Stomach (tissue), 8 donors: ENCODE measurements at regions not wholly inside any gene's neighbourhood (a gene's known extent, or its start where the extent isn't known, plus 50 kb on each side); places are given as distances from the start of the nearest gene placed in this dataset.
A peak's percentile ranks its signal among the peaks of the same experiment; 100 is the strongest.

Experiments
- DNase-seq, 2 donors: peaks; one replicate each; pipeline versions ENCODE4 v3.0.0 to v3.0.0-alpha.2; 2013 to 2019
- H3K27ac ChIP-seq, 5 donors: fragments of 200-600 bp in 4 of 5; sonication (generic) in 4 of 5; one replicate each; pipeline ENCODE4 v1.5.1; 2013 to 2019; ENCODE audit warnings: mild to moderate bottlenecking in 1 of 5, moderate library complexity in 1 of 5
- H3K27me3 ChIP-seq, 3 donors: fragments of 200-600 bp; sonication (generic); one replicate each; pipeline ENCODE4 v1.5.1; 2017 to 2019; ENCODE audit warnings: mixed run types in 1 of 3
- H3K36me3 ChIP-seq, 4 donors: fragments of 200-600 bp; sonication (generic); 1 replicate in 3 of 4; 2 replicates in 1 of 4; pipeline ENCODE4 v1.5.1; 2016 to 2019
- H3K4me1 ChIP-seq, 4 donors: fragments of 200-600 bp; sonication (generic); one replicate each; pipeline ENCODE4 v1.5.1; 2016 to 2019
- H3K4me3 ChIP-seq, 4 donors: fragments of 200-600 bp; sonication (generic) in 3 of 4; one replicate each; pipeline ENCODE4 v1.5.1; 2016 to 2019; ENCODE audit warnings: mild to moderate bottlenecking in 1 of 4
- H3K9me3 ChIP-seq, 4 donors: fragments of 200-600 bp; sonication (generic); one replicate each; pipeline ENCODE4 v1.5.1; 2016 to 2019
- EP300 ChIP-seq: sonication (generic); formaldehyde crosslinking; IDR thresholded peaks from one replicate; pipeline ENCODE4 v1.6.1; 2017; ENCODE audit warnings: antibody characterized with exemption
- POLR2A ChIP-seq, 4 donors: fragments of 450-650 bp; IDR thresholded peaks; one replicate each; pipeline ENCODE4 v1.6.1; 2016; ENCODE audit warnings: antibody characterized with exemption in 4 of 4, control low read depth in 2 of 4, mild to moderate bottlenecking in 1 of 4, moderate library complexity in 1 of 4
- POLR2AphosphoS5 ChIP-seq, 3 donors: sonication (generic); formaldehyde crosslinking; IDR thresholded peaks; one replicate each; pipeline ENCODE4 v1.6.1; 2016; ENCODE audit warnings: antibody characterized with exemption in 3 of 3
- WGBS, 5 donors: extraction: QIAGEN DNeasy Blood & Tissue Kit in 3 of 5; methylation state at CpG; one replicate each; pipeline versions ENCODE4 v1.1.5 to v1.1.7; 2013 to 2018; 5-methylcytosine and 5-hydroxymethylcytosine counted together
- intact Hi-C: fragments of 100-400 bp; cut with DNase I; formaldehyde crosslinking; loops from one replicate; pipeline ENCODE4 v1.15.1; 2023; ENCODE audit warnings: low total_unique reads
- TF ChIP-seq, protein P1 (sequence below), 7 experiments: fragments of 450-650 bp in 4 of 7; fragments of 200-600 bp in 3 of 7; sonication (generic) in 3 of 7; IDR thresholded peaks; one replicate each; pipeline ENCODE4 v1.5.1; 2016 to 2019; ENCODE audit warnings: antibody characterized with exemption in 7 of 7, control low read depth in 2 of 7, mild to moderate bottlenecking in 1 of 7
- donor health status: healthy with polysubstance abuse.
- donor health status: Bipolar disorder and iron deficiency.
- donor health status: healthy.

DNA sequence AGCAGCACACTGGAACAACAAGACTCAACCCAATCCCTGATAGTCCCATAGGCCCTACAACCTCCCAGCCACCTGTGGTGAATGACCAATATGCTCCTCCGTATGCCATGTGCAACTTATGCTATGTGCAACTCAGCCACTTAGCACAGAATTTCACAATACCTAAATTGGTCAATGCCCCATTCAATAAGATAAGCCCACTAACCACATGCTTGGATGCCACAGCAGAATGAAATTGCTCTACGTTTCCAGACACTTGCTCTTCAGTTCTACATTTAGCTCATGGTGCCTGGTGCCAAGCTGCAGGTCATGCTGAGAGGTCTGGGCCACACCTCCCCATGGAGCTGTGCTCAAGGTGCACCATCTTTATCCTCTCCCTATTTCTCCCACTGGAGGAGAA lies 159.8 kb downstream of the EN1 start:
- Histone ChIP-seq H3K4me1 (no peaks in the 10 kb centered on the region), H3K36me3 (no peaks in the 10 kb centered on the region), H3K9me3 (no peaks in the 10 kb centered on the region), H3K4me3 (no peak overlapping the region), H3K27ac (no peak overlapping the region), H3K27me3 (no peaks in the 10 kb centered on the region)
- intact Hi-C loops, result no loop called here
- WGBS, 5 donors, result 63 to 87% (median 76%) methylated on average over 2 of the region's 2 CpGs
- DNase-seq, result no peak
- no peak for TF ChIP-seq EP300
- TF ChIP-seq POLR2AphosphoS5 (IDR thresholded peaks at IDR 0.05), result no peak
- no peak for TF ChIP-seq POLR2A (IDR thresholded peaks at IDR 0.05)
- TF ChIP-seq, protein P1, sequence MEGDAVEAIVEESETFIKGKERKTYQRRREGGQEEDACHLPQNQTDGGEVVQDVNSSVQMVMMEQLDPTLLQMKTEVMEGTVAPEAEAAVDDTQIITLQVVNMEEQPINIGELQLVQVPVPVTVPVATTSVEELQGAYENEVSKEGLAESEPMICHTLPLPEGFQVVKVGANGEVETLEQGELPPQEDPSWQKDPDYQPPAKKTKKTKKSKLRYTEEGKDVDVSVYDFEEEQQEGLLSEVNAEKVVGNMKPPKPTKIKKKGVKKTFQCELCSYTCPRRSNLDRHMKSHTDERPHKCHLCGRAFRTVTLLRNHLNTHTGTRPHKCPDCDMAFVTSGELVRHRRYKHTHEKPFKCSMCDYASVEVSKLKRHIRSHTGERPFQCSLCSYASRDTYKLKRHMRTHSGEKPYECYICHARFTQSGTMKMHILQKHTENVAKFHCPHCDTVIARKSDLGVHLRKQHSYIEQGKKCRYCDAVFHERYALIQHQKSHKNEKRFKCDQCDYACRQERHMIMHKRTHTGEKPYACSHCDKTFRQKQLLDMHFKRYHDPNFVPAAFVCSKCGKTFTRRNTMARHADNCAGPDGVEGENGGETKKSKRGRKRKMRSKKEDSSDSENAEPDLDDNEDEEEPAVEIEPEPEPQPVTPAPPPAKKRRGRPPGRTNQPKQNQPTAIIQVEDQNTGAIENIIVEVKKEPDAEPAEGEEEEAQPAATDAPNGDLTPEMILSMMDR (IDR thresholded peaks at IDR 0.05), result no peak

DNA sequence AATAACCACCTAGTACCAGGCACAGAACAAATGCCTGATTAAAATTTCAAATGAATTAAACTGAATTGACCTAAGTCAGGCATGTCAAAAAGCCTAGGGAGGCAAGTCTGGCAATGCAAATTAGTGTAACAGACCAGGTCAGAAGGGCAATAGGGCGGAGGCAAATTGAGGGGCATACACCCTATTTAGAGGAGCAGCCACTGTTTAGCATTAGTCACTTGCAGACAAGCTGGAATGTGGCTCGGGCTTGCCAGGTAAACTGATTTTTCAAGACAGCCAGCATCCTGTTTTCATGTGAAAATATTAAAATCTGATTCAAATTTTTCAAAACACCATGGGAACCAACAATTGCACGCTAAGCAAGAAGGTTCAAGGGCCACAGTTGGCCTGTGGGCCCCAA lies 160.3 kb downstream of the EN1 start:
- no peak for DNase-seq

DNA sequence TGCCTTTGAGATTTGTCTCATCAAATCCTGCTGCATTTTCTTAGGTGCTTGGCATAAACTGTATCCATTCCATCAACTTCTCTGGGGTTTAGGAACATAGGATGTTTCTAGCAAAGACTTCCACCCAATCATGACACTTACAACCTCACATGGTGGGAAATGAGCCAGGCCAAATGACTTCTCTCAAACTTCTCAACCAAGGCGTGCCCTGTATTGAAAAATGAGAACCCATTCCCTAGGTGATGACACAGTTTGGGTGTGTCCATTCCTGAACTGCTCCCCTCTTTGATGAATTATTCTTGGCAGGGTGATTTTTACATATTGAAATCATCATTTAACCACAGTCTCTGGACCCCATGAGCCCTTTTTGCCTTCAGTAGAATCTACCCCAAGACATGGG lies 161.1 kb downstream of the EN1 start:
- H3K36me3 ChIP-seq, result no peaks in the 10 kb centered on the region
- no peak overlapping the region for H3K4me3 ChIP-seq
- no peak overlapping the region for H3K27ac ChIP-seq
- H3K4me1 ChIP-seq, result no peaks in the 10 kb centered on the region
- no peaks in the 10 kb centered on the region for H3K9me3 ChIP-seq
- H3K27me3 ChIP-seq, result peaks cover 0 to 3% (median 0%) of the 10 kb centered on the region in 3 donors
- 75 to 91% (median 78%) methylated on average over 1 of the region's 1 CpG for WGBS, 5 donors
- TF ChIP-seq POLR2A (IDR thresholded peaks at IDR 0.05), result no peak
- intact Hi-C loops, result no loop called here
- DNase-seq, result peak in 1 of 2 donors; percentile 25

More for the DNA sequence above, 160.3 kb downstream of the EN1 start:
- intact Hi-C loops, result no loop called here
- no peaks in the 10 kb centered on the region for H3K27me3 ChIP-seq
- no peak overlapping the region for H3K27ac ChIP-seq
- H3K4me3 ChIP-seq, result no peak overlapping the region
- no peaks in the 10 kb centered on the region for H3K4me1 ChIP-seq
- TF ChIP-seq POLR2AphosphoS5 (IDR thresholded peaks at IDR 0.05), result no peak
- TF ChIP-seq POLR2A (IDR thresholded peaks at IDR 0.05), result no peak
- whole genome bisulfite sequencing, 5 donors, result 38 to 55% (median 42%) methylated on average over 3 of the region's 3 CpGs
- H3K36me3 ChIP-seq, result no peaks in the 10 kb centered on the region
- H3K9me3 ChIP-seq, result no peaks in the 10 kb centered on the region

DNA sequence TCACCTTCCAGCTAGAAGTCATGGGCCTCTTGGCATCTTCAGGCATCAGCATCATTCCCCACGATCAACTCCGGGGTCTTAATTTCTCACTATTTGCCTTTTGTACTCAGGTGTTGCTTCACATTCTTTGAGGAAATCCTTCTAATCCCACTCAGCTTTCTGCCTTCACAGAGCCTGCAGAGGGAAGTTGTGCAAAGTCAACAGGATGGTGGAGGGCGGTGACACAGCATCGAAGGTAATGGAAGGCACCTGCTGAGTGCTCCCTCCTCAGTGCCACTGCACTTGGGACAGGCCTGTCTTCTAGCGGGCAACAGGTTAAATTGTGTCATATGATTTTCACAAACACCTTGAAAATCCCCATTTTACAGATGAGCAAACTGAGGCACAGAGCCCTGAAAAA lies 164.0 kb downstream of the EN1 start:
- Histone ChIP-seq H3K4me3 (no peak overlapping the region), H3K27me3 (peaks cover 0 to 15% (median 0%) of the 10 kb centered on the region in 3 donors), H3K9me3 (no peaks in the 10 kb centered on the region), H3K36me3 (no peaks in the 10 kb centered on the region), H3K4me1 (no peaks in the 10 kb centered on the region), H3K27ac (no peak overlapping the region)
- no peak for DNase-seq
- intact Hi-C loops, result no loop called here
- 81 to 93% (median 90%) methylated on average over 5 of the region's 5 CpGs for WGBS, 5 donors
- TF ChIP-seq EP300 (no peak), POLR2AphosphoS5 (IDR thresholded peaks at IDR 0.05) (no peak), POLR2A (IDR thresholded peaks at IDR 0.05) (no peak)
- TF ChIP-seq, protein P1 (IDR thresholded peaks at IDR 0.05), result no peak

DNA sequence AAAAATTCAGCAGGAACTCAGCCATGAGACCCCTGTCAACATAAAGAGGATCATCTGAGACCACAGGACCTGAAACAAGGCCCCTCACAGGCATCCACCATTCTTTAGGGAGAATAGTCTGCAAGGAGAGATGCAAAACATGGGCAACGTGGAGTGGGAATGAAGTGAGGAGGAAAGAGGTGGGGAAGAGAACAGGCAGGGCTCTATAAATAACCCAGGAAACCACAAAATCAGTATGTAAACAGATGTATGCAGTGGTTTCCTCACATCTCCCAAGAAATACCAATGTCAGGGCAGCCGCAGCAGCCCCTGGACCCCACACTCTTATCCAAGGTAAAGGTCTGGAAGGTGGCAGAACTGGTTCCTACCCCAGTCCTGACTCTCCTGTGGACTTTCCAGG lies 168.5 kb downstream of the EN1 start:
- Histone ChIP-seq H3K27me3 (peaks cover 0 to 15% (median 0%) of the 10 kb centered on the region in 3 donors), H3K4me3 (no peak overlapping the region), H3K27ac (no peak overlapping the region), H3K36me3 (no peaks in the 10 kb centered on the region), H3K4me1 (no peaks in the 10 kb centered on the region), H3K9me3 (no peaks in the 10 kb centered on the region)
- TF ChIP-seq EP300, result no peak
- TF ChIP-seq, protein P1 (IDR thresholded peaks at IDR 0.05), result no peak
- no peak for TF ChIP-seq POLR2A (IDR thresholded peaks at IDR 0.05)
- no peak for TF ChIP-seq POLR2AphosphoS5 (IDR thresholded peaks at IDR 0.05)
- WGBS, 5 donors, result 4 to 24% (median 13%) methylated on average over 2 of the region's 2 CpGs
- DNase-seq, result no peak
- intact Hi-C loops, result no loop called here
